B cell (primary cell): ENCODE measurements at regions not wholly inside any gene's neighbourhood (a gene's known extent, or its start where the extent isn't known, plus 50 kb on each side); places are given as distances from the start of the nearest gene placed in this dataset.

Source experiments
- ATAC-seq: fragments of 200-7000 bp; cut with Tn5 transposase; one replicate; pipeline ENCODE4 v1.10.0; 2021; ENCODE audit warnings: low read depth, mild to moderate bottlenecking, moderate number of reproducible peaks, moderate library complexity
- CTCF ChIA-PET: fragments of 350-600 bp; sonication (Branson Sonifier 250); formaldehyde crosslinking; loops from one replicate; lab custom pipeline; 2021; ENCODE audit warnings: antibody characterized with exemption, inconsistent platforms; lab: Charles Lee
- POLR2A ChIA-PET: fragments of 350-600 bp; sonication (Branson Sonifier 250); formaldehyde crosslinking; loops from one replicate; lab custom pipeline; 2021; ENCODE audit warnings: antibody characterized with exemption; lab: Charles Lee
- DNase-seq: peaks from one replicate; pipeline ENCODE4 v3.0.0; 2013
- H2AFZ ChIP-seq: 2 replicates; pipeline ENCODE4 v1.6.1; 2012; ENCODE audit warnings: mild to moderate bottlenecking, low read depth, low read length; ENCODE audit not compliant: insufficient read depth, poor library complexity, severe bottlenecking
- H3K27ac ChIP-seq, 2 donors: 1 replicate in 1 of 2; 2 replicates in 1 of 2; pipeline ENCODE4 v1.5.1; 2012 to 2013; ENCODE audit warnings: low read length in 2 of 2, mild to moderate bottlenecking in 2 of 2, moderate library complexity in 1 of 2
- H3K27me3 ChIP-seq, 4 experiments: fragments of 200-600 bp in 1 of 4; sonication (generic) in 1 of 4; replicated peaks in 1 of 4; 1 replicate in 2 of 4; 2 replicates in 2 of 4; pipeline versions ENCODE4 v1.6.1 to v1.7.0; 2013 to 2016; ENCODE audit warnings: low read length in 3 of 4, mild to moderate bottlenecking in 2 of 4, mixed read lengths in 1 of 4, moderate library complexity in 1 of 4; ENCODE audit not compliant: insufficient read depth in 4 of 4, control insufficient read depth in 3 of 4; ENCODE audit errors: control extremely low read depth in 1 of 4
- H3K36me3 ChIP-seq, 2 experiments: replicated peaks in 1 of 2; 1 replicate in 1 of 2; 2 replicates in 1 of 2; pipeline versions ENCODE4 v1.6.1 to v1.7.1; 2013; ENCODE audit warnings: low read length in 1 of 2; ENCODE audit not compliant: insufficient read depth in 2 of 2, control insufficient read depth in 1 of 2; ENCODE audit errors: control extremely low read depth in 1 of 2, extremely low read depth in 1 of 2
- H3K4me1 ChIP-seq, 2 donors: fragments of 200-600 bp in 1 of 2; sonication (generic) in 1 of 2; 1 replicate in 1 of 2; 2 replicates in 1 of 2; pipeline versions ENCODE4 v1.5.1 to v1.6.1; 2013 to 2017; ENCODE audit warnings: low read length in 2 of 2; ENCODE audit not compliant: control insufficient read depth in 2 of 2, insufficient read depth in 2 of 2
- H3K4me2 ChIP-seq: replicated peaks from 2 replicates; pipeline ENCODE3; 2012; ENCODE audit warnings: mild to moderate bottlenecking, low read depth, low read length; ENCODE audit not compliant: poor library complexity, severe bottlenecking
- H3K4me3 ChIP-seq, 5 experiments: fragments of 200-600 bp in 1 of 5; sonication (generic) in 1 of 5; 1 replicate in 3 of 5; 2 replicates in 2 of 5; pipeline versions ENCODE4 v1.5.1 to v1.7.0; 2011 to 2016; ENCODE audit warnings: low read length in 4 of 5, mild to moderate bottlenecking in 4 of 5, low read depth in 2 of 5, control low read depth in 1 of 5, moderate library complexity in 1 of 5; ENCODE audit not compliant: insufficient read depth in 1 of 5; ENCODE audit errors: control extremely low read depth in 1 of 5, extremely low read depth in 1 of 5
- H3K79me2 ChIP-seq: fragments of 200-600 bp; sonication (generic); one replicate; pipeline ENCODE4 v1.6.0; 2016; ENCODE audit warnings: low read length; ENCODE audit not compliant: control insufficient read depth, insufficient read depth
- H3K9ac ChIP-seq: fragments of 200-600 bp; sonication (generic); 2 replicates; pipeline ENCODE4 v1.6.1; 2017; ENCODE audit warnings: mild to moderate bottlenecking, low read length, moderate library complexity
- H3K9me3 ChIP-seq, 3 donors: one replicate each; pipeline versions ENCODE4 v1.6.1 to v1.7.1; 2013; ENCODE audit warnings: low read length in 2 of 3; ENCODE audit not compliant: control insufficient read depth in 2 of 3, insufficient read depth in 1 of 3; ENCODE audit errors: control extremely low read depth in 1 of 3
- H4K20me1 ChIP-seq: 2 replicates; pipeline ENCODE4 v1.6.0; 2012; ENCODE audit warnings: mild to moderate bottlenecking, low read length; ENCODE audit not compliant: insufficient read depth, control insufficient read depth, poor library complexity, severe bottlenecking
- H3K27ac Mint-ChIP-seq: one replicate; pipeline ENCODE4 v1.8.0; 2021; ENCODE audit warnings: mixed read lengths
- H3K27me3 Mint-ChIP-seq: one replicate; pipeline ENCODE4 v1.8.0; 2021; ENCODE audit warnings: mixed read lengths
- H3K4me1 Mint-ChIP-seq: one replicate; pipeline ENCODE4 v1.8.0; 2021; ENCODE audit warnings: mixed read lengths
- H3K4me3 Mint-ChIP-seq: one replicate; pipeline ENCODE4 v1.8.0; 2021; ENCODE audit warnings: mixed read lengths
- H3K9me3 Mint-ChIP-seq: one replicate; pipeline ENCODE4 v1.8.0; 2022; ENCODE audit warnings: mixed read lengths; ENCODE audit not compliant: insufficient read depth
- CTCF ChIP-seq: fragments of 200-600 bp; IDR thresholded peaks from one replicate; pipeline ENCODE4 v1.8.0; 2022; ENCODE audit warnings: antibody characterized with exemption, mild to moderate bottlenecking
- EZH2 ChIP-seq: IDR thresholded peaks from 2 replicates; pipeline ENCODE4 v1.6.1; 2012; ENCODE audit warnings: borderline replicate concordance, low read depth, mild to moderate bottlenecking, moderate library complexity, low read length; ENCODE audit not compliant: insufficient read depth, poor library complexity, severe bottlenecking
- WGBS: methylation state at CpG from one replicate; pipeline ENCODE4 v1.1.5; 2013; ENCODE audit warnings: missing lambda C conversion rate; ENCODE audit not compliant: insufficient coverage; 5-methylcytosine and 5-hydroxymethylcytosine counted together
- intact Hi-C: fragments of 100-400 bp; cut with micrococcal nuclease; formaldehyde crosslinking; loops from one replicate; pipeline ENCODE4 v1.10.0; 2022

GRCh38 chr6:92564376-92564775 lies 855.0 kb downstream of the EPHA7 start:
- Histone ChIP-seq H3K4me1 (no peaks in the 10 kb centered on the region), H3K4me2 (no peak overlapping the region), H2AFZ (no peak overlapping the region), H4K20me1 (no peaks in the 10 kb centered on the region), H3K27ac (no peak overlapping the region), H3K27me3 (no peaks in the 10 kb centered on the region), H3K9ac (no peak overlapping the region), H3K9me3 (no peaks in the 10 kb centered on the region), H3K4me3 (no peak overlapping the region), H3K36me3 (no peaks in the 10 kb centered on the region), H3K79me2 (no peaks in the 10 kb centered on the region)
- WGBS, result 50% methylated on average over 1 of the region's 3 CpGs
- DNase-seq (no peak), ATAC-seq (no peak)
- ChIA-PET CTCF (no interaction called here), POLR2A (no interaction called here)
- no peak for TF ChIP-seq CTCF
- TF ChIP-seq EZH2, result no peak
- Mint-ChIP-seq H3K27ac (no peak overlapping the region), H3K4me1 (no peaks in the 10 kb centered on the region), H3K4me3 (no peak overlapping the region), H3K27me3 (no peaks in the 10 kb centered on the region), H3K9me3 (peaks cover 2% of the 10 kb centered on the region)
- intact Hi-C loops, result no loop called here

GRCh38 chr6:92559611-92560010 lies 859.7 kb downstream of the EPHA7 start:
- Mint-ChIP-seq H3K9me3 (peaks cover 2% of the 10 kb centered on the region), H3K4me1 (no peaks in the 10 kb centered on the region), H3K4me3 (no peak overlapping the region), H3K27me3 (no peaks in the 10 kb centered on the region), H3K27ac (no peak overlapping the region)
- CTCF ChIA-PET, result no interaction called here
- no peak overlapping the region for H3K27ac ChIP-seq
- H3K36me3 ChIP-seq, result no peaks in the 10 kb centered on the region
- ATAC-seq (no peak), DNase-seq (no peak)
- H3K79me2 ChIP-seq, result no peaks in the 10 kb centered on the region
- no peak overlapping the region for H3K9ac ChIP-seq
- TF ChIP-seq EZH2 (no peak), CTCF (no peak)
- H3K4me2 ChIP-seq, result no peak overlapping the region
- no peak overlapping the region for H3K4me3 ChIP-seq
- H4K20me1 ChIP-seq, result no peaks in the 10 kb centered on the region
- 0% methylated on average over 3 of the region's 5 CpGs for WGBS
- POLR2A ChIA-PET, result no interaction called here
- no peak overlapping the region for H2AFZ ChIP-seq
- intact Hi-C loops, result no loop called here
- peaks cover 0 to 4% (median 0%) of the 10 kb centered on the region in 3 donors for H3K9me3 ChIP-seq
- no peaks in the 10 kb centered on the region for H3K27me3 ChIP-seq
- no peaks in the 10 kb centered on the region for H3K4me1 ChIP-seq
